H1 (cell line): ENCODE measurements at regions not wholly inside any gene's neighbourhood (a gene's known extent, or its start where the extent isn't known, plus 50 kb on each side); places are given as distances from the start of the nearest gene placed in this dataset.

Experiments used
- CTCF ChIA-PET: fragments of 300-600 bp; sonication (Branson Sonifier 250); formaldehyde crosslinking; loops from one replicate; lab custom pipeline; 2021; ENCODE audit not compliant: partially characterized antibody; lab: Charles Lee
- POLR2A ChIA-PET: fragments of 300-600 bp; sonication (Branson Sonifier 250); formaldehyde crosslinking; loops from one replicate; lab custom pipeline; 2021; ENCODE audit warnings: inconsistent platforms; ENCODE audit not compliant: partially characterized antibody; lab: Charles Lee
- DNase-seq, 2 experiments: peaks; one replicate each; pipeline versions ENCODE4 v3.0.0 to v3.0.0-alpha.2; 2010 to 2022; ENCODE audit warnings: low spot score in 2 of 2, low read depth in 1 of 2, mixed read lengths in 1 of 2
- FAIRE-seq: peaks from 2 replicates; lab custom pipeline; 2011; peaks lifted over from hg19 to GRCh38; lab: Jason Lieb, UNC
- H2AFZ ChIP-seq: 2 replicates; pipeline ENCODE4 v1.8.1; 2012; ENCODE audit warnings: low read length, inconsistent platforms
- H2AK5ac ChIP-seq: 2 replicates; pipeline ENCODE4 v1.6.1; 2013; ENCODE audit warnings: low read depth, low read length
- H2BK120ac ChIP-seq: replicated peaks from 2 replicates; pipeline ENCODE3; 2013; ENCODE audit warnings: low read depth, low read length, inconsistent platforms
- H2BK12ac ChIP-seq: 2 replicates; pipeline ENCODE4 v1.6.1; 2013; ENCODE audit warnings: low read depth, low read length
- H2BK15ac ChIP-seq: 2 replicates; pipeline ENCODE4 v1.6.1; 2013; ENCODE audit warnings: low read length
- H2BK20ac ChIP-seq: 2 replicates; pipeline ENCODE4 v1.6.1; 2013; ENCODE audit warnings: low read length
- H2BK5ac ChIP-seq: 2 replicates; pipeline ENCODE4 v1.6.1; 2013; ENCODE audit warnings: low read depth, low read length
- H3K14ac ChIP-seq: 2 replicates; pipeline ENCODE4 v1.6.1; 2013; ENCODE audit warnings: inconsistent platforms; ENCODE audit not compliant: insufficient read length
- H3K18ac ChIP-seq: 2 replicates; pipeline ENCODE4 v1.6.1; 2013; ENCODE audit warnings: low read length; ENCODE audit errors: extremely low read depth
- H3K23ac ChIP-seq: 2 replicates; pipeline ENCODE4 v1.6.1; 2013; ENCODE audit warnings: inconsistent platforms; ENCODE audit not compliant: insufficient read length
- H3K23me2 ChIP-seq: 2 replicates; pipeline ENCODE4 v1.6.1; 2013; ENCODE audit warnings: low read depth, low read length
- H3K27ac ChIP-seq: 2 replicates; pipeline ENCODE4 v1.6.1; 2011; ENCODE audit warnings: low read depth, low read length, inconsistent platforms
- H3K27me3 ChIP-seq, 4 experiments: replicated peaks in 1 of 4; 1 replicate in 1 of 4; 2 replicates in 3 of 4; pipeline versions ENCODE4 v1.6.1 to v1.8.1; 2011 to 2013; ENCODE audit warnings: low read length in 3 of 4, mild to moderate bottlenecking in 3 of 4, inconsistent platforms in 2 of 4, mixed read lengths in 2 of 4, moderate library complexity in 1 of 4; ENCODE audit not compliant: control insufficient read depth in 3 of 4, insufficient read depth in 3 of 4; ENCODE audit errors: extremely low read depth in 1 of 4
- H3K36me3 ChIP-seq, 4 experiments: 2 replicates each; pipeline versions ENCODE4 v1.6.1 to v1.8.1; 2011 to 2013; ENCODE audit warnings: mild to moderate bottlenecking in 4 of 4, low read length in 3 of 4, moderate library complexity in 2 of 4, control low read depth in 1 of 4, inconsistent platforms in 1 of 4; ENCODE audit not compliant: insufficient read depth in 4 of 4, control insufficient read depth in 2 of 4
- H3K4ac ChIP-seq: replicated peaks from 2 replicates; pipeline ENCODE3; 2013; ENCODE audit warnings: low read length, low read depth, mixed read lengths, inconsistent platforms; ENCODE audit not compliant: insufficient read length
- H3K4me1 ChIP-seq, 4 experiments: replicated peaks in 1 of 4; 1 replicate in 1 of 4; 2 replicates in 3 of 4; pipeline versions ENCODE4 v1.6.1 to v1.8.1; 2011 to 2013; ENCODE audit warnings: low read length in 3 of 4, inconsistent platforms in 2 of 4, mixed read lengths in 1 of 4; ENCODE audit not compliant: insufficient read depth in 4 of 4, control insufficient read depth in 3 of 4
- H3K4me2 ChIP-seq, 2 experiments: 2 replicates each; pipeline versions ENCODE4 v1.6.1 to v1.8.1; 2011 to 2013; ENCODE audit warnings: low read depth in 2 of 2, low read length in 2 of 2, control low read depth in 1 of 2, inconsistent platforms in 1 of 2, mild to moderate bottlenecking in 1 of 2; ENCODE audit not compliant: insufficient read depth in 1 of 2
- H3K4me3 ChIP-seq, 4 experiments: fragments of 200-600, 300-600 bp in 1 of 4; sonication (generic), shearing (Covaris generic), sonication (Bioruptor Twin) in 1 of 4; 2 replicates each; pipeline versions ENCODE4 v1.5.1 to v1.8.1; 2011 to 2016; ENCODE audit warnings: low read length in 4 of 4, low read depth in 3 of 4, control low read depth in 2 of 4, inconsistent platforms in 2 of 4, mild to moderate bottlenecking in 2 of 4, mixed read lengths in 1 of 4, moderate library complexity in 1 of 4; ENCODE audit not compliant: insufficient read depth in 2 of 4; ENCODE audit errors: extremely low read depth in 1 of 4
- H3K56ac ChIP-seq: replicated peaks from 2 replicates; pipeline ENCODE3; 2013; ENCODE audit warnings: low read depth, mild to moderate bottlenecking, mixed read lengths, low read length, inconsistent platforms; ENCODE audit not compliant: insufficient read length
- H3K79me1 ChIP-seq: 2 replicates; pipeline ENCODE4 v1.6.1; 2013; ENCODE audit warnings: low read depth, low read length, control low read depth
- H3K79me2 ChIP-seq, 2 experiments: 2 replicates each; pipeline versions ENCODE4 v1.6.1 to v1.8.1; 2012 to 2013; ENCODE audit warnings: low read length in 2 of 2, mild to moderate bottlenecking in 2 of 2, inconsistent platforms in 1 of 2; ENCODE audit not compliant: insufficient read depth in 2 of 2, control insufficient read depth in 1 of 2
- H3K9ac ChIP-seq, 4 experiments: replicated peaks in 1 of 4; 1 replicate in 1 of 4; 2 replicates in 3 of 4; pipeline versions ENCODE4 v1.6.1 to v1.8.1; 2011 to 2013; ENCODE audit warnings: low read depth in 3 of 4, low read length in 3 of 4, control low read depth in 2 of 4, mild to moderate bottlenecking in 2 of 4, moderate library complexity in 2 of 4, inconsistent platforms in 1 of 4; ENCODE audit errors: extremely low read depth in 1 of 4
- H3K9me3 ChIP-seq, 2 experiments: 2 replicates each; pipeline versions ENCODE4 v1.6.1 to v1.8.1; 2012 to 2013; ENCODE audit warnings: mild to moderate bottlenecking in 2 of 2, moderate library complexity in 2 of 2, control low read depth in 1 of 2, inconsistent platforms in 1 of 2, low read depth in 1 of 2, low read length in 1 of 2, mixed read lengths in 1 of 2; ENCODE audit not compliant: insufficient read depth in 2 of 2
- H4K20me1 ChIP-seq, 2 experiments: replicated peaks in 1 of 2; 2 replicates each; pipeline versions ENCODE3 to v1.8.1; 2011 to 2013; ENCODE audit warnings: inconsistent platforms in 2 of 2, low read length in 2 of 2, mild to moderate bottlenecking in 1 of 2; ENCODE audit not compliant: insufficient read depth in 2 of 2, control insufficient read depth in 1 of 2
- H4K5ac ChIP-seq: 2 replicates; pipeline ENCODE4 v1.6.1; 2013; ENCODE audit warnings: low read length, low read depth, mixed read lengths, inconsistent platforms; ENCODE audit not compliant: insufficient read length
- H4K8ac ChIP-seq: 2 replicates; pipeline ENCODE4 v1.8.0; 2013; ENCODE audit warnings: mild to moderate bottlenecking, moderate library complexity, low read length, inconsistent platforms; ENCODE audit not compliant: insufficient read depth; ENCODE audit errors: extremely low read depth
- H4K91ac ChIP-seq: replicated peaks from 2 replicates; pipeline ENCODE3; 2013; ENCODE audit warnings: low read length, mixed read lengths, inconsistent platforms; ENCODE audit not compliant: insufficient read length
- BCL11A ChIP-seq, 2 experiments: IDR thresholded peaks; one replicate each; pipeline ENCODE4 v1.6.1; 2011; ENCODE audit warnings: low read depth in 2 of 2, low read length in 2 of 2, mild to moderate bottlenecking in 2 of 2
- CHD1 ChIP-seq: IDR thresholded peaks from 2 replicates; pipeline ENCODE4 v1.6.1; 2012; ENCODE audit warnings: low read depth, low read length, improper control_type of control experiment
- POLR2A ChIP-seq, 2 experiments: IDR thresholded peaks; 1 replicate in 1 of 2; 2 replicates in 1 of 2; pipeline ENCODE4 v1.6.1; 2011; ENCODE audit warnings: low read depth in 2 of 2, low read length in 2 of 2, mild to moderate bottlenecking in 2 of 2; ENCODE audit errors: control extremely low read depth in 1 of 2
- RAD21 ChIP-seq, 2 experiments: IDR thresholded peaks in 1 of 2; conservative IDR thresholded peaks in 1 of 2; 2 replicates each; pipeline ENCODE4 v1.6.1; 2011; ENCODE audit warnings: low read depth in 2 of 2, low read length in 2 of 2, improper control_type of control experiment in 1 of 2, inconsistent platforms in 1 of 2, mild to moderate bottlenecking in 1 of 2, moderate library complexity in 1 of 2
- RFX5 ChIP-seq: IDR thresholded peaks from 2 replicates; pipeline ENCODE4 v1.6.1; 2011; ENCODE audit warnings: low read depth, low read length, improper control_type of control experiment, borderline replicate concordance
- TCF12 ChIP-seq: IDR thresholded peaks from 2 replicates; pipeline ENCODE4 v1.6.1; 2011; ENCODE audit warnings: low read depth, mild to moderate bottlenecking, low read length
- USF2 ChIP-seq: IDR thresholded peaks from 2 replicates; pipeline ENCODE4 v1.6.1; 2011; ENCODE audit warnings: low read length, improper control_type of control experiment
- WGBS, 2 experiments: shearing (Covaris generic) in 1 of 2; methylation state at CpG; one replicate each; pipeline versions ENCODE4 v1.1.6 to v1.1.7; 2013 to 2015; ENCODE audit warnings: low lambda C conversion rate in 2 of 2, mixed read lengths in 2 of 2, inconsistent platforms in 1 of 2, low coverage in 1 of 2, missing lambda C conversion rate in 1 of 2; ENCODE audit not compliant: insufficient replicate concordance in 2 of 2, insufficient coverage in 1 of 2, insufficient read length in 1 of 2; ENCODE audit errors: extremely low coverage in 1 of 2, missing lambda C conversion rate in 1 of 2; 5-methylcytosine and 5-hydroxymethylcytosine counted together
- TF ChIP-seq, protein P1 (sequence below): IDR thresholded peaks from 2 replicates; pipeline ENCODE4 v1.6.1; 2012; ENCODE audit warnings: low read length, inconsistent platforms

GRCh38 chr1:214127705-214128104 is 139.9 kb downstream of the PROX1 start:
- H2AFZ ChIP-seq: no peak overlapping the region
- 94% methylated on average over 4 of the region's 4 CpGs; no CpG with 5 or more reads in 1 of the 2 experiments for WGBS, 2 experiments
- ChIA-PET POLR2A (no interaction called here), CTCF (interaction anchor here (0.6 kb wide), 1 partner anchor 200 kb away, joined by 4 read pairs; no protein-coding TSS in a partner anchor)
- TF ChIP-seq RAD21 (IDR thresholded peaks at IDR 0.05 in 1 of 2, conservative IDR thresholded peaks at IDR 0.05 in 1 of 2; ENCODE audit: low read depth in 2 of 2, low read length in 2 of 2): no peak
- TF ChIP-seq USF2: no peak
- no peak for TF ChIP-seq CHD1
- no peak for TF ChIP-seq TCF12
- no peak for TF ChIP-seq POLR2A (IDR thresholded peaks at IDR 0.05; ENCODE audit: control extremely low read depth in 1 of 2, low read depth in 2 of 2, low read length in 2 of 2)
- TF ChIP-seq, protein P1, sequence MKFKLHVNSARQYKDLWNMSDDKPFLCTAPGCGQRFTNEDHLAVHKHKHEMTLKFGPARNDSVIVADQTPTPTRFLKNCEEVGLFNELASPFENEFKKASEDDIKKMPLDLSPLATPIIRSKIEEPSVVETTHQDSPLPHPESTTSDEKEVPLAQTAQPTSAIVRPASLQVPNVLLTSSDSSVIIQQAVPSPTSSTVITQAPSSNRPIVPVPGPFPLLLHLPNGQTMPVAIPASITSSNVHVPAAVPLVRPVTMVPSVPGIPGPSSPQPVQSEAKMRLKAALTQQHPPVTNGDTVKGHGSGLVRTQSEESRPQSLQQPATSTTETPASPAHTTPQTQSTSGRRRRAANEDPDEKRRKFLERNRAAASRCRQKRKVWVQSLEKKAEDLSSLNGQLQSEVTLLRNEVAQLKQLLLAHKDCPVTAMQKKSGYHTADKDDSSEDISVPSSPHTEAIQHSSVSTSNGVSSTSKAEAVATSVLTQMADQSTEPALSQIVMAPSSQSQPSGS: no peak
- no peak for TF ChIP-seq RFX5
- no peak for TF ChIP-seq BCL11A (IDR thresholded peaks at IDR 0.05; ENCODE audit: low read depth in 2 of 2, low read length in 2 of 2)
- H3K79me1 ChIP-seq: no peaks in the 10 kb centered on the region
- no peaks in the 10 kb centered on the region for H3K79me2 ChIP-seq
- H4K20me1 ChIP-seq: no peaks in the 10 kb centered on the region
- H3K9me3 ChIP-seq: no peaks in the 10 kb centered on the region
- H3K56ac ChIP-seq: no peak overlapping the region
- no peak overlapping the region for H3K14ac ChIP-seq
- FAIRE-seq: no peak
- no peak overlapping the region for H3K27ac ChIP-seq
- no peak overlapping the region for H3K4ac ChIP-seq
- no peak overlapping the region for H2BK20ac ChIP-seq
- H2BK5ac ChIP-seq: no peak overlapping the region
- H4K8ac ChIP-seq: no peak overlapping the region
- no peak overlapping the region for H2BK15ac ChIP-seq
- H2BK120ac ChIP-seq: no peak overlapping the region
- no peak for DNase-seq
- H3K9ac ChIP-seq: no peak overlapping the region
- H2AK5ac ChIP-seq: no peak overlapping the region
- H3K23me2 ChIP-seq: no peaks in the 10 kb centered on the region; the same call in 1 of the 2 replicates
- no peak overlapping the region for H2BK12ac ChIP-seq
- no peak overlapping the region for H3K18ac ChIP-seq
- no peak overlapping the region for H4K91ac ChIP-seq
- H3K4me1 ChIP-seq: no peaks in the 10 kb centered on the region
- no peak overlapping the region for H3K4me3 ChIP-seq
- H3K27me3 ChIP-seq: peaks cover 0 to 1% (median 0%) of the 10 kb centered on the region in 4 experiments; a peak in 1 of 7 replicates
- no peak overlapping the region for H4K5ac ChIP-seq
- no peak overlapping the region for H3K23ac ChIP-seq
- H3K36me3 ChIP-seq: no peaks in the 10 kb centered on the region
- H3K4me2 ChIP-seq: no peak overlapping the region
